Activated naive CD4-positive, alpha-beta T cell treated with anti-CD3 and anti-CD28 coated beads, Interleukin-2, amount 50 U/mL, for 24 hours (primary cell): ENCODE measurements at regions not wholly inside any gene's neighbourhood (a gene's known extent, or its start where the extent isn't known, plus 50 kb on each side); places are given as distances from the start of the nearest gene placed in this dataset.

Experiments used
- H3K27ac Mint-ChIP-seq: one replicate; pipeline ENCODE4 v1.8.0; 2021; ENCODE audit warnings: mild to moderate bottlenecking, mixed read lengths
- H3K27me3 Mint-ChIP-seq: one replicate; pipeline ENCODE4 v1.8.0; 2021; ENCODE audit warnings: mixed read lengths
- H3K36me3 Mint-ChIP-seq: one replicate; pipeline ENCODE4 v1.8.0; 2021; ENCODE audit warnings: mixed read lengths
- H3K4me1 Mint-ChIP-seq: one replicate; pipeline ENCODE4 v1.8.0; 2021; ENCODE audit warnings: mixed read lengths
- H3K4me3 Mint-ChIP-seq: one replicate; pipeline ENCODE4 v1.8.0; 2021; ENCODE audit warnings: mild to moderate bottlenecking, mixed read lengths
- H3K9me3 Mint-ChIP-seq: one replicate; pipeline ENCODE4 v1.8.0; 2021; ENCODE audit warnings: mixed read lengths

DNA sequence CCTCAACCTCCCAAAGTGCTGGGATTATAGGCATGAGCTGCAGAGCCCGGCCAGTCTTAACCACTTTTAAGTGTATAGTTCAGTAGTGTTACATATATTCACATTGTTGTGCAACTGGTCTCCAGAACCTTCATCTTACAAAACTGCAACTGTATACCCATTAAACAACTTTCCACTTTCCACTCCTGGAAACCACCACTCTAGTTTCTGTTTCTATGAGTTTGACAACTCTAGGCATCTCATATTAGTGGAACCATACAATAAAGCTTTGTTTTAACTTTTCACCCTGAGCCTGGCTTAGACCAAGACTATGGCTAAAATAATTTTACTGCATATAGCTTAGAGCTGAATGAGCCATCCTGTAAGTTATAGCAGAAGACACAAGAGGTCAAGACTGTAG lies 108.0 kb upstream of the GOT2 start:
- Mint-ChIP-seq H3K4me1 (no peaks in the 10 kb centered on the region), H3K27me3 (peaks cover 9% of the 10 kb centered on the region), H3K4me3 (no peak overlapping the region), H3K9me3 (no peaks in the 10 kb centered on the region), H3K27ac (no peak overlapping the region), H3K36me3 (peaks cover 1% of the 10 kb centered on the region)

DNA sequence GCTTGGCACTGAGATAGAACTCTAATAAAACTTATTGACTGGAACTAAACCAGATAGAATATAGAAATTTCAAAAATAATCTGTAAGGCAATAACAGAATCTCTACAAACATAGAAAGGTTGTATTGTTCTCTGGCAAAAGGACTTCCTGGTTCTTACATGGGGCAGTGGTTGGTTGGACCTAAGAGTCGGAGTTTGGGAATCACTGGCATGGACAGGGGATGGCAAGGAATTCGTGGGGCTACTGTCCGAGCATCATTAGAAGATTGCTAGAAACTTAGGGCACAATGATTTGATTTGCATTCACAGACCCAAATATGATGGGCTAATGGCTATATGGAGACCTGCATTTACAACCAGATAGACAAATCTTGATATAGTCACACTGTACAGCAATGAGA lies 103.8 kb upstream of the GOT2 start:
- no peaks in the 10 kb centered on the region for H3K36me3 Mint-ChIP-seq
- no peak overlapping the region for H3K27ac Mint-ChIP-seq
- H3K27me3 Mint-ChIP-seq, result peaks cover 16% of the 10 kb centered on the region
- peaks cover 7% of the 10 kb centered on the region for H3K4me1 Mint-ChIP-seq
- H3K4me3 Mint-ChIP-seq, result no peak overlapping the region
- H3K9me3 Mint-ChIP-seq, result peaks cover 4% of the 10 kb centered on the region

GRCh38 chr16:58836427-58836826 lies 102.3 kb upstream of the GOT2 start:
- Mint-ChIP-seq H3K27me3 (peaks cover 18% of the 10 kb centered on the region), H3K9me3 (peaks cover 4% of the 10 kb centered on the region), H3K4me1 (peaks cover 7% of the 10 kb centered on the region), H3K4me3 (no peak overlapping the region), H3K36me3 (no peaks in the 10 kb centered on the region), H3K27ac (no peak overlapping the region)

- H3K9me3 Mint-ChIP-seq, result peaks cover 4% of the 10 kb centered on the region
- H3K27ac Mint-ChIP-seq, result no peak overlapping the region
- H3K36me3 Mint-ChIP-seq, result no peaks in the 10 kb centered on the region
- peaks cover 19% of the 10 kb centered on the region for H3K27me3 Mint-ChIP-seq
- peaks cover 7% of the 10 kb centered on the region for H3K4me1 Mint-ChIP-seq
- no peak overlapping the region for H3K4me3 Mint-ChIP-seq
Measured at GRCh38 chr16:58832386-58832895, 98.3 kb upstream of the GOT2 start.

DNA sequence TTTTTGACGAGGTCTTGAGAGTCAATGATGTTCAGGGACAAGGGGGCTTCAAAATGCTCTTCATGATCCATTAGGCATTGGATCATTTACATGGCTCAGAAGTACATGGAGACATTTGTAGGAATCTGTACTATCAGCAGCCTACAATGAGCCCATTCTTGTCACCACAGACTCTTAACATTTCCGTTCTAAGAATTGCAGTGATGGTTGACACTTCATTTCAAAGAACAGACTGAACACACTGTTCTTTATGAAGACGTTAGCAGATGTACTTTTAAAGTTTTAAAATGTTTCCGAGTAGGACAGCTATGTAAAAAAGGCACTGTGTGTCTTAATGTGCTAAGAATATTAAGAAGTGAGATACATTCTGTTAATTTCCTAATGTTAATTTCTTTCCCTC lies 97.3 kb upstream of the GOT2 start:
- H3K4me3 Mint-ChIP-seq, result no peak overlapping the region
- no peaks in the 10 kb centered on the region for H3K36me3 Mint-ChIP-seq
- H3K27me3 Mint-ChIP-seq, result peaks cover 17% of the 10 kb centered on the region
- H3K9me3 Mint-ChIP-seq, result peaks cover 3% of the 10 kb centered on the region
- peaks cover 4% of the 10 kb centered on the region for H3K4me1 Mint-ChIP-seq
- no peak overlapping the region for H3K27ac Mint-ChIP-seq

GRCh38 chr16:58828901-58829545 lies 94.9 kb upstream of the GOT2 start:
- no peaks in the 10 kb centered on the region for H3K4me1 Mint-ChIP-seq
- no peaks in the 10 kb centered on the region for H3K36me3 Mint-ChIP-seq
- no peak overlapping the region for H3K4me3 Mint-ChIP-seq
- no peak overlapping the region for H3K27ac Mint-ChIP-seq
- peaks cover 7% of the 10 kb centered on the region for H3K27me3 Mint-ChIP-seq
- no peaks in the 10 kb centered on the region for H3K9me3 Mint-ChIP-seq

DNA sequence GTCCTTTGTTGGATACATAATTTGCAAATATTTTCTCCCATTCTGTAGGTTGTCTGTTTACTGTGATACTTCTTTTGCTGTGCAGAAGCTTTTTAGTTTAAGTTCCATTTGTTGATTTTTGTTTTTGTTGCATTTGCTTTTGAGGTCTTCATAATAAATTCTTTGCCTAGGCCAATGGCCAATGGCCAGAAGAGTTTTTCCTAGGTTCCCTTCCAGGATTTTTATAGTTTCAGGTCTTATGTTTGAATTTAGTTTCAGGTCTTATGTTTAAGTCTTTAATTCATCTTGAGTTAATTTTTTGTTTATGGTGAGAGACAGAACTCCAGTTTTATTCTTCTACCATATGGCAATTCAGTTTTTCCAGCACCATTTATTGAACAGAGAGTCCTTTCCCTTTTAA lies 90.1 kb upstream of the GOT2 start:
- Mint-ChIP-seq H3K27me3 (peaks cover 5% of the 10 kb centered on the region), H3K4me3 (no peak overlapping the region), H3K4me1 (no peaks in the 10 kb centered on the region), H3K9me3 (no peaks in the 10 kb centered on the region), H3K36me3 (no peaks in the 10 kb centered on the region), H3K27ac (no peak overlapping the region)

GRCh38 chr16:58821886-58822285 lies 87.8 kb upstream of the GOT2 start:
- Mint-ChIP-seq H3K27ac (no peak overlapping the region), H3K4me3 (no peak overlapping the region), H3K27me3 (peaks cover 2% of the 10 kb centered on the region), H3K9me3 (no peaks in the 10 kb centered on the region), H3K36me3 (no peaks in the 10 kb centered on the region), H3K4me1 (no peaks in the 10 kb centered on the region)

DNA sequence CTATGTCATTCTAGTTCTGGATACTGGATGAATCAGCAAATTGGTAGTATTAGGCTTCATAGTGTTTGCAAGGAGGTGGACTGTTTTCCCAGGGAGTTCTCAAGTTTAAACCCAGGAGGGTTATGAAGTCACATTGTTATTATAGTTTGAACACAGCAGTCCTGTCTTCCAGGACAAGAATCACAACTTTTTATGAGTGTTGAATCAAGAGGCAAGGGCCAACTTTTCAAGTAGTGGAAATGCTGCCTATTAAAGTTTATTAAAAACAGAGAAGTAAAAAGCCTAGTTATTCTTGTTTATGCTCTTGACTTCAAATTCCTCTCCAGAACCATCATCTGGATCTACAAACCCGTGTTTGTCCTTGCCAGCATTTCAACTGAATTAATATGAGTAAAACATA lies 86.3 kb upstream of the GOT2 start:
- no peak overlapping the region for H3K4me3 Mint-ChIP-seq
- peaks cover under 1% of the 10 kb centered on the region for H3K4me1 Mint-ChIP-seq
- no peaks in the 10 kb centered on the region for H3K9me3 Mint-ChIP-seq
- no peaks in the 10 kb centered on the region for H3K36me3 Mint-ChIP-seq
- H3K27ac Mint-ChIP-seq, result no peak overlapping the region
- H3K27me3 Mint-ChIP-seq, result peaks cover 2% of the 10 kb centered on the region

- no peak overlapping the region for H3K27ac Mint-ChIP-seq
- H3K36me3 Mint-ChIP-seq, result no peaks in the 10 kb centered on the region
- H3K27me3 Mint-ChIP-seq, result peaks cover 2% of the 10 kb centered on the region
- H3K4me1 Mint-ChIP-seq, result peaks cover 7% of the 10 kb centered on the region
- no peaks in the 10 kb centered on the region for H3K9me3 Mint-ChIP-seq
- H3K4me3 Mint-ChIP-seq, result no peak overlapping the region
Measured at GRCh38 chr16:58815181-58815888, 81.2 kb upstream of the GOT2 start.

GRCh38 chr16:58814348-58814801 lies 80.3 kb upstream of the GOT2 start:
- Mint-ChIP-seq H3K27me3 (no peaks in the 10 kb centered on the region), H3K36me3 (no peaks in the 10 kb centered on the region), H3K27ac (no peak overlapping the region), H3K4me3 (peak overlapping the region; percentile 53), H3K4me1 (peaks cover 7% of the 10 kb centered on the region), H3K9me3 (no peaks in the 10 kb centered on the region)

GRCh38 chr16:58809213-58809612 lies 75.1 kb upstream of the GOT2 start:
- Mint-ChIP-seq H3K4me3 (no peak overlapping the region), H3K27me3 (peaks cover 2% of the 10 kb centered on the region), H3K4me1 (no peaks in the 10 kb centered on the region), H3K27ac (no peak overlapping the region), H3K36me3 (no peaks in the 10 kb centered on the region), H3K9me3 (no peaks in the 10 kb centered on the region)

DNA sequence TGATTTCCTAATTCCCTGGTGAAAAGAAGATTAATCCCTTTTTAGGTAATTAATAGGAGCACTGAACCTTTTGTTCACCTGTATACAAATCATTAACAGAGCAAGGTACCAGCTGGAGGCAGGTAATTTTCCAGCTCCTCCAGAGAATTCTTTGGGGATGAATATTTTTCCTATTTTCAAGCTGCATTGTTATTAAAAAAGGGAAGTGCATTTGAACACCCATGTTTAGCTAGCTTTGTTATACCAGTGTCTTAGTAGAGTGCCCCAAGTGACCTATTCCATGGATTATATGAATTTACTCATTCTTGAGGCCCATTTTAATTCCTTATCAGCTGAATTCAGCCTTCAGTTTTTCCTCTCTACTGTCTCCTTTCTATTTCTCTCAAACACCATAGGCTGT lies 73.2 kb upstream of the GOT2 start:
- Mint-ChIP-seq H3K36me3 (no peaks in the 10 kb centered on the region), H3K9me3 (peaks cover 7% of the 10 kb centered on the region), H3K27ac (no peak overlapping the region), H3K4me3 (no peak overlapping the region), H3K4me1 (no peaks in the 10 kb centered on the region), H3K27me3 (peaks cover 2% of the 10 kb centered on the region)

DNA sequence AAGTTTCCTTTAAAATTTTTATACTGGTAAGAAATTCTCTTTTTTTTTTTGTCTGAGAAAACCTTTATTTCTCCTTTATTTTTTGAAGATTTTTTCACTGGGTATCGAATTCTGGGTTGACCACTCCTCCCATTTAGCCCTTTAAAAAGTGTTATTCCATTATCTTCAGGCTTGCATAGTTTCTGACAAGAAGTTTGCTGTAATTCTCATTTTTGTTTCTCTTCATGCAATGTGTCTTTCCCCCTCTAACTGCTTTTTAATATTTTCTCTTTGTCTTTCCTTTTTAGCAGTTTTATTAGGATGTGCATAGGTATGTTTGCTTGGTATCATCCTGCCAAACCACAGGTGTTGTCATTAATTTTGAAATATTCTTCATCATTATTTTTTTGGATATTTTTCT lies 67.7 kb upstream of the GOT2 start:
- H3K9me3 Mint-ChIP-seq, result peaks cover 22% of the 10 kb centered on the region

DNA sequence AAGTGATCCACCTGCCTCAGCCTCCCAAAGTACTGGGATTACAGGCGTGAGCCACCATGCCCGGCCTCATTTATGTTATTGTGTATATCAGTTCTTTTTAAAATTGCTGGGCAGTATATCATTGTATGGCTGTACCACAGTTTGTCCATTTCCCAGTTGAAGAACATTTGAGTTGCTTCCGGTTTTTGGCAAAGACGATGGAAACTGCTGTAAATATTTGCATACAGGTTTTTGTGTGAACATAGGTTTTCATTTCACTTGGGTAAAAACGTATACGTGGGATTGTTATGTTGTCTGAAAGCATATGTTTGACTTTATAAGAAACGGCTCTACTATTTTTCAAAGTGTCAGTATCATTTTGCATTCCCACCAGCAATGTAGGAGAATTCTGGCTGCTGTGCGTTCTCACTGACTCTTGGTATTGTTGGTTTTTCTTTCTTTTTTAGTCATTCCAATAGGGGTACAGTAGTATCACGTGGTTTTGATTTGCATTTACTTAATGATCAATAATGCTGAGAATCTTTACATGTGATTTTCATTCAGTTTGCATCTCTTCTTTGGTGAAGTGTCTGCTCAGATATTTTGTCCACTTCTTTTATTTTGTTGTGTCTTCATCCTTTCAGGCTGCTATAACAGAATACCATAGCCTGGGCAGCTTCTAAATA lies 63.2 kb upstream of the GOT2 start:
- no peak overlapping the region for H3K27ac Mint-ChIP-seq
- peaks cover 4% of the 10 kb centered on the region for H3K36me3 Mint-ChIP-seq
- H3K27me3 Mint-ChIP-seq, result peaks cover 5% of the 10 kb centered on the region
- no peaks in the 10 kb centered on the region for H3K4me1 Mint-ChIP-seq
- no peak overlapping the region for H3K4me3 Mint-ChIP-seq
- peaks cover 15% of the 10 kb centered on the region for H3K9me3 Mint-ChIP-seq

More for the DNA sequence above, 67.7 kb upstream of the GOT2 start:
- H3K36me3 Mint-ChIP-seq, result peaks cover 4% of the 10 kb centered on the region
- H3K4me1 Mint-ChIP-seq, result no peaks in the 10 kb centered on the region
- H3K27me3 Mint-ChIP-seq, result peaks cover 4% of the 10 kb centered on the region
- no peak overlapping the region for H3K27ac Mint-ChIP-seq
- H3K4me3 Mint-ChIP-seq, result no peak overlapping the region

DNA sequence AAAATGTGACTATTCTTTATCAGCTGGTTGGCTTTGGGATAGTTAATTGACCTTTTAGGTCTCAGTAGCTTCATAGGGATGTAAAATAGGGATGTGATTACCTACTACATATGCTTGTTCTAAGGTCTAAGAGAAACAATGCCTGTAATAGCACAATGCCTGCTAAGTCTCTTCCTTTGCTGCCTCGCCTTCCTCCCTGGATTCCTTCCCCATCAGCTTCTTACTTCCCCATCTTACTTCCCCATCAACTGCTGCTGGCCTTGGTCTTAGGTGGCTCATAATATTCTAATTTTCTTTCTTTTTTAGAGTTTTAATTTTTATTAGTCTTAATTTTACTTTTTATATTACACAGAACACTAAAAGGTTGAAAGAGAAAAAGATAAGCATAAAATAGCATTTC lies 59.2 kb upstream of the GOT2 start:
- Mint-ChIP-seq H3K4me3 (no peak overlapping the region), H3K36me3 (no peaks in the 10 kb centered on the region), H3K4me1 (no peaks in the 10 kb centered on the region), H3K27me3 (peaks cover 3% of the 10 kb centered on the region), H3K9me3 (no peaks in the 10 kb centered on the region), H3K27ac (no peak overlapping the region)
